ENCODE measurements at regions not wholly inside any gene's neighbourhood (a gene's known extent, or its start where the extent isn't known, plus 50 kb on each side); places are given as distances from the start of the nearest gene placed in this dataset.

DNA sequence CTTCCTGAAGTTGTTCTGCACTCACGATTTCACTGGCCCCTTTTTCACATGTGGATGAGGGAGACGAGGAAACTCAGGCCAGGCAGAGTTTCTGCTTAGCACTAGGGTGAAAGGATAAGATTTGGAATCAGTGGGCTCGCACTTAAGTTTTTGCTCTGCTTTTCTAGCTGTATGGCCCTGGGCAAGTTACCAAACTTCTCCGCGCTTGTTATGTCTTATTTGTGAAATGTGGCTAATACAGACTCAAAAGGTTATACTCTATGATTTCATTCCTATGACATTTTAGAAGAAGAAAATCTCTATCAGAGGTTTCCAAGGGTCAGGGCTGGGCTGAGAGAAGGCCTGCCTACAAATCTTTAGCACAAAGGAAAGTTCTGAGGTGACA, 191.9 kb upstream of the LRIG1 start:
- no peak overlapping the region for H2AFZ ChIP-seq (ENCODE audit: low read length)
- H3K4me2 ChIP-seq (ENCODE audit: insufficient read depth in 1 of 2, low read depth in 2 of 2, low read length in 2 of 2): no peak overlapping the region
- H3K9me3 ChIP-seq (ENCODE audit: insufficient read depth in 2 of 2, low read depth in 1 of 2, low read length in 1 of 2): no peaks in the 10 kb centered on the region
- no peak overlapping the region for H3K23ac ChIP-seq (ENCODE audit: insufficient read length)
- no peaks in the 10 kb centered on the region for H3K79me1 ChIP-seq (ENCODE audit: low read depth, low read length)
- ChIA-PET POLR2A (ENCODE audit: partially characterized antibody) (no interaction called here), CTCF (ENCODE audit: partially characterized antibody) (no interaction called here)
- no peak overlapping the region for H2BK12ac ChIP-seq (ENCODE audit: low read depth, low read length)
- no peak overlapping the region for H4K5ac ChIP-seq (ENCODE audit: insufficient read length, low read depth, low read length)
- TF ChIP-seq CEBPB (IDR thresholded peaks at IDR 0.05; ENCODE audit: low read depth, low read length) (no peak), RNF2 (IDR thresholded peaks at IDR 0.05; ENCODE audit: borderline replicate concordance, low read depth, low read length, missing control alignments, poor library complexity, severe bottlenecking) (no peak), TAF1 (IDR thresholded peaks at IDR 0.05; ENCODE audit: low read depth, low read length) (no peak), YY1 (IDR thresholded peaks at IDR 0.05; ENCODE audit: low read depth, low read length) (no peak), SIRT6 (IDR thresholded peaks at IDR 0.05; ENCODE audit: low read length) (no peak)
- TF ChIP-seq, protein P1, sequence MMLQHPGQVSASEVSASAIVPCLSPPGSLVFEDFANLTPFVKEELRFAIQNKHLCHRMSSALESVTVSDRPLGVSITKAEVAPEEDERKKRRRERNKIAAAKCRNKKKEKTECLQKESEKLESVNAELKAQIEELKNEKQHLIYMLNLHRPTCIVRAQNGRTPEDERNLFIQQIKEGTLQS (IDR thresholded peaks at IDR 0.05; ENCODE audit: insufficient read depth, low read depth, low read length): no peak
- no peak overlapping the region for H2BK120ac ChIP-seq (replicated peaks; ENCODE audit: low read depth, low read length)
- H3K4ac ChIP-seq (replicated peaks; ENCODE audit: insufficient read length, low read depth, low read length): no peak overlapping the region
- H3K23me2 ChIP-seq (ENCODE audit: low read depth, low read length): no peaks in the 10 kb centered on the region
- H3K27ac ChIP-seq (ENCODE audit: low read depth, low read length): no peak overlapping the region
- H2AK5ac ChIP-seq (ENCODE audit: low read depth, low read length): no peak overlapping the region
- no peak overlapping the region for H3K4me3 ChIP-seq (ENCODE audit: extremely low read depth in 1 of 4, insufficient read depth in 2 of 4, low read depth in 3 of 4, low read length in 4 of 4)
- WGBS, 2 experiments (ENCODE audit: extremely low coverage in 1 of 2, insufficient coverage in 1 of 2, insufficient read length in 1 of 2, insufficient replicate concordance in 2 of 2, low coverage in 1 of 2, low lambda C conversion rate in 2 of 2, missing lambda C conversion rate in 1 of 2): 84% methylated on average over 5 of the region's 5 CpGs; no CpG with 5 or more reads in 1 of the 2 experiments
- no peak overlapping the region for H2BK5ac ChIP-seq (ENCODE audit: low read depth, low read length)
- H3K14ac ChIP-seq (ENCODE audit: insufficient read length): no peak overlapping the region
- no peak for FAIRE-seq
- H3K56ac ChIP-seq (replicated peaks; ENCODE audit: insufficient read length, low read depth, low read length): no peak overlapping the region
- no peaks in the 10 kb centered on the region for H3K27me3 ChIP-seq (replicated peaks in 1 of 4; ENCODE audit: control insufficient read depth in 3 of 4, extremely low read depth in 1 of 4, insufficient read depth in 3 of 4, low read length in 3 of 4)
- peaks cover 0 to 3% (median 0%) of the 10 kb centered on the region in 4 experiments; a peak in 1 of 7 replicates for H3K4me1 ChIP-seq (replicated peaks in 1 of 4; ENCODE audit: control insufficient read depth in 3 of 4, insufficient read depth in 4 of 4, low read length in 3 of 4)
- H2BK15ac ChIP-seq (ENCODE audit: low read length): no peak overlapping the region
- no peak overlapping the region for H3K9ac ChIP-seq (replicated peaks in 1 of 4; ENCODE audit: extremely low read depth in 1 of 4, low read depth in 3 of 4, low read length in 3 of 4)
- no peak overlapping the region for H3K18ac ChIP-seq (ENCODE audit: extremely low read depth, low read length)
- no peaks in the 10 kb centered on the region for H4K20me1 ChIP-seq (replicated peaks in 1 of 2; ENCODE audit: control insufficient read depth in 1 of 2, insufficient read depth in 2 of 2, low read length in 2 of 2)
- no peak for DNase-seq (ENCODE audit: low read depth in 1 of 2, low spot score in 2 of 2)
- H3K79me2 ChIP-seq (ENCODE audit: control insufficient read depth in 1 of 2, insufficient read depth in 2 of 2, low read length in 2 of 2): no peaks in the 10 kb centered on the region
- no peak overlapping the region for H2BK20ac ChIP-seq (ENCODE audit: low read length)
- no peaks in the 10 kb centered on the region for H3K36me3 ChIP-seq (ENCODE audit: control insufficient read depth in 2 of 4, insufficient read depth in 4 of 4, low read length in 3 of 4)
- H4K91ac ChIP-seq (replicated peaks; ENCODE audit: insufficient read length, low read length): no peak overlapping the region
- H4K8ac ChIP-seq (ENCODE audit: extremely low read depth, insufficient read depth, low read length): no peak overlapping the region; the same call in 1 of the 2 replicates

Data from H1 (cell line).